ENCODE measurements at regions not wholly inside any gene's neighbourhood (a gene's known extent, or its start where the extent isn't known, plus 50 kb on each side); places are given as distances from the start of the nearest gene placed in this dataset.

- peak; percentile 35 for DNase-seq
Measured at GRCh38 chrX:20515841-20516461, 249.2 kb upstream of the RPS6KA3 start.

GRCh38 chrX:20514358-20514757, 247.6 kb upstream of the RPS6KA3 start:
- no peak for DNase-seq

GRCh38 chrX:20513185-20513584, 246.5 kb upstream of the RPS6KA3 start:
- no peak for DNase-seq

GRCh38 chrX:20511792-20512191, 245.1 kb upstream of the RPS6KA3 start:
- DNase-seq: no peak

GRCh38 chrX:20507901-20508620, 241.4 kb upstream of the RPS6KA3 start:
- DNase-seq: no peak

GRCh38 chrX:20506739-20507138, 240.0 kb upstream of the RPS6KA3 start:
- DNase-seq: no peak

GRCh38 chrX:20500949-20501348, 234.2 kb upstream of the RPS6KA3 start:
- DNase-seq: no peak

GRCh38 chrX:20500171-20500865, 233.6 kb upstream of the RPS6KA3 start:
- DNase-seq: no peak

- DNase-seq: no peak
Measured at GRCh38 chrX:20499763-20500162, 233.1 kb upstream of the RPS6KA3 start.

- DNase-seq: no peak
Measured at GRCh38 chrX:20498851-20499635, 232.3 kb upstream of the RPS6KA3 start.

- DNase-seq: no peak
Measured at GRCh38 chrX:20495575-20495974, 228.9 kb upstream of the RPS6KA3 start.

GRCh38 chrX:20488473-20488872, 221.8 kb upstream of the RPS6KA3 start:
- DNase-seq: no peak

- DNase-seq: no peak
Measured at GRCh38 chrX:20487227-20487626, 220.5 kb upstream of the RPS6KA3 start.

- DNase-seq: no peak
Measured at GRCh38 chrX:20481632-20482031, 214.9 kb upstream of the RPS6KA3 start.

GRCh38 chrX:20479896-20480295, 213.2 kb upstream of the RPS6KA3 start:
- DNase-seq: no peak

- no peak for DNase-seq
Measured at GRCh38 chrX:20479048-20479447, 212.3 kb upstream of the RPS6KA3 start.

- no peak for DNase-seq
Measured at GRCh38 chrX:20477836-20478524, 211.3 kb upstream of the RPS6KA3 start.

GRCh38 chrX:20477219-20477618, 210.5 kb upstream of the RPS6KA3 start:
- DNase-seq: no peak

GRCh38 chrX:20472620-20473258, 206.0 kb upstream of the RPS6KA3 start:
- DNase-seq: no peak

GRCh38 chrX:20472148-20472547, 205.4 kb upstream of the RPS6KA3 start:
- no peak for DNase-seq

- DNase-seq: no peak
Measured at GRCh38 chrX:20471483-20471882, 204.8 kb upstream of the RPS6KA3 start.

All from stimulated activated CD4-positive, alpha-beta T cell treated with anti-CD3 and anti-CD28 coated beads, Interleukin-15, amount 100 ng/mL, for 24 hours (primary cell).